KMS-11 (cell line): ENCODE measurements at regions not wholly inside any gene's neighbourhood (a gene's known extent, or its start where the extent isn't known, plus 50 kb on each side); places are given as distances from the start of the nearest gene placed in this dataset.

Experiments
- H2AFZ ChIP-seq: fragments of 200-600 bp; sonication (generic); 2 replicates; pipeline ENCODE4 v1.6.1; 2016; ENCODE audit warnings: antibody characterized with exemption, mixed run types, low read depth
- H3K27ac ChIP-seq: fragments of 200-600 bp; sonication (generic); 2 replicates; pipeline ENCODE4 v1.6.1; 2016; ENCODE audit warnings: mild to moderate bottlenecking, mixed run types
- H3K27me3 ChIP-seq: fragments of 200-600 bp; sonication (generic); 2 replicates; pipeline ENCODE4 v1.6.1; 2017; ENCODE audit warnings: mild to moderate bottlenecking, low read depth, mixed run types, moderate library complexity; ENCODE audit not compliant: insufficient read depth
- H3K36me3 ChIP-seq: fragments of 200-600 bp; sonication (generic); 2 replicates; pipeline ENCODE4 v1.6.1; 2017; ENCODE audit warnings: mild to moderate bottlenecking, mixed run types; ENCODE audit not compliant: insufficient read depth
- H3K4me1 ChIP-seq: fragments of 200-600 bp; sonication (generic); 2 replicates; pipeline ENCODE4 v1.6.1; 2016; ENCODE audit warnings: mild to moderate bottlenecking, low read depth, mixed run types; ENCODE audit not compliant: poor library complexity, severe bottlenecking
- H3K4me2 ChIP-seq: fragments of 200-600 bp; sonication (generic); 2 replicates; pipeline ENCODE4 v1.7.0; 2016; ENCODE audit warnings: mild to moderate bottlenecking, mixed run types
- H3K4me3 ChIP-seq: fragments of 200-600 bp; sonication (generic); IDR thresholded peaks from 2 replicates; pipeline ENCODE4 v1.6.1; 2017; ENCODE audit warnings: low read depth, low read length, mixed read lengths; ENCODE audit not compliant: insufficient read depth
- H3K79me2 ChIP-seq: fragments of 200-600 bp; sonication (generic); 2 replicates; pipeline ENCODE4 v1.6.1; 2016; ENCODE audit warnings: low read depth, mixed run types; ENCODE audit not compliant: insufficient read depth
- H3K9ac ChIP-seq: fragments of 200-600 bp; sonication (generic); 2 replicates; pipeline ENCODE4 v1.6.1; 2016; ENCODE audit warnings: mild to moderate bottlenecking, mixed run types
- H4K20me1 ChIP-seq: fragments of 200-600 bp; sonication (generic); 2 replicates; pipeline ENCODE4 v1.6.1; 2016; ENCODE audit warnings: mild to moderate bottlenecking, mixed run types; ENCODE audit not compliant: insufficient read depth
- TF ChIP-seq, protein P1 (sequence below): fragments of 200-600 bp; sonication (generic); conservative IDR thresholded peaks from 2 replicates; pipeline ENCODE4 v1.6.1; 2017; ENCODE audit warnings: low read depth, mild to moderate bottlenecking, antibody characterized with exemption, low read length, moderate library complexity, mixed read lengths

DNA sequence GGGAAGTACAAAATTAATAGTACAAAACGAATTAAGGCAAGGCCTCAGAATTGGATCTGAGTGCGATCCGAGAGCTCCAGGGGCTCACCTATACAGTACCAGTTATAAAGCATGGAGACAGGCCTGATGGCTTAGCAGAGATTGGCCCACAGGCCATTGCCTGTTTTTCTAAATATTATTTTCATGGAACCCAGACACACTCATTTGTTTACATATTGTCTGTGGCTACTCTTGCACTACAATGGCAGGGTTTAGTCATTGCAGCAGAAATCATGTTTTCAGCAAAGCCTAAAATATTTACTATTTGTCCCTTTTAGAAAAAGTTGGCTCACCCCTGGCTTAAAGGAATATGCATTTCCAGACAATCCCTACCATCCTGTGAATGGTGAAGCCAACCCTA is 578.9 kb downstream of the PLPP3 start:
- TF ChIP-seq, protein P1, sequence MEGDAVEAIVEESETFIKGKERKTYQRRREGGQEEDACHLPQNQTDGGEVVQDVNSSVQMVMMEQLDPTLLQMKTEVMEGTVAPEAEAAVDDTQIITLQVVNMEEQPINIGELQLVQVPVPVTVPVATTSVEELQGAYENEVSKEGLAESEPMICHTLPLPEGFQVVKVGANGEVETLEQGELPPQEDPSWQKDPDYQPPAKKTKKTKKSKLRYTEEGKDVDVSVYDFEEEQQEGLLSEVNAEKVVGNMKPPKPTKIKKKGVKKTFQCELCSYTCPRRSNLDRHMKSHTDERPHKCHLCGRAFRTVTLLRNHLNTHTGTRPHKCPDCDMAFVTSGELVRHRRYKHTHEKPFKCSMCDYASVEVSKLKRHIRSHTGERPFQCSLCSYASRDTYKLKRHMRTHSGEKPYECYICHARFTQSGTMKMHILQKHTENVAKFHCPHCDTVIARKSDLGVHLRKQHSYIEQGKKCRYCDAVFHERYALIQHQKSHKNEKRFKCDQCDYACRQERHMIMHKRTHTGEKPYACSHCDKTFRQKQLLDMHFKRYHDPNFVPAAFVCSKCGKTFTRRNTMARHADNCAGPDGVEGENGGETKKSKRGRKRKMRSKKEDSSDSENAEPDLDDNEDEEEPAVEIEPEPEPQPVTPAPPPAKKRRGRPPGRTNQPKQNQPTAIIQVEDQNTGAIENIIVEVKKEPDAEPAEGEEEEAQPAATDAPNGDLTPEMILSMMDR: no peak
- Histone ChIP-seq H3K27ac (no peak overlapping the region), H3K4me1 (no peaks in the 10 kb centered on the region), H3K4me3 (no peak overlapping the region), H3K9ac (no peak overlapping the region), H3K4me2 (no peak overlapping the region), H4K20me1 (no peaks in the 10 kb centered on the region), H3K27me3 (no peaks in the 10 kb centered on the region), H3K36me3 (no peaks in the 10 kb centered on the region), H3K79me2 (no peaks in the 10 kb centered on the region), H2AFZ (no peak overlapping the region)

DNA sequence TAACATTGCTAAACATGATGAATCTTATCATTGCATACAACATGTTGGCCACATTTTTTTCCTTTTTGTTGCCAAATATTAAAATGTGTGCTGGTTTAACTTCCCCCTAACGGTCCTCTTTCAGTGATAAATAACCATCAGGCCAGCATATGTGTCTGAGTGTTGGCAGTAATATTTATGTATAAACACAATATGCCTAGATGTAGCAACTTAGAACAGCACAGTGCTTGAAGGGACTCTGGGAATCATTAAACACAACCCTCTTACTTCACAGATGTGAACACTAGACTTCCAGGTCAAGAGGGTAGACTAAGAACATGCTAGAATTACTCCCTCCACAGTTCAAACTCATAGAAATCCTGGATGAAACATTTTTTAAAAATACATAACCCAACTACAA is 581.8 kb downstream of the PLPP3 start:
- Histone ChIP-seq H3K27ac (no peak overlapping the region), H2AFZ (no peak overlapping the region), H3K79me2 (no peaks in the 10 kb centered on the region), H3K36me3 (no peaks in the 10 kb centered on the region), H3K4me2 (no peak overlapping the region), H4K20me1 (no peaks in the 10 kb centered on the region), H3K4me1 (no peaks in the 10 kb centered on the region), H3K27me3 (no peaks in the 10 kb centered on the region), H3K9ac (no peak overlapping the region), H3K4me3 (no peak overlapping the region)
- TF ChIP-seq, protein P1: no peak

DNA sequence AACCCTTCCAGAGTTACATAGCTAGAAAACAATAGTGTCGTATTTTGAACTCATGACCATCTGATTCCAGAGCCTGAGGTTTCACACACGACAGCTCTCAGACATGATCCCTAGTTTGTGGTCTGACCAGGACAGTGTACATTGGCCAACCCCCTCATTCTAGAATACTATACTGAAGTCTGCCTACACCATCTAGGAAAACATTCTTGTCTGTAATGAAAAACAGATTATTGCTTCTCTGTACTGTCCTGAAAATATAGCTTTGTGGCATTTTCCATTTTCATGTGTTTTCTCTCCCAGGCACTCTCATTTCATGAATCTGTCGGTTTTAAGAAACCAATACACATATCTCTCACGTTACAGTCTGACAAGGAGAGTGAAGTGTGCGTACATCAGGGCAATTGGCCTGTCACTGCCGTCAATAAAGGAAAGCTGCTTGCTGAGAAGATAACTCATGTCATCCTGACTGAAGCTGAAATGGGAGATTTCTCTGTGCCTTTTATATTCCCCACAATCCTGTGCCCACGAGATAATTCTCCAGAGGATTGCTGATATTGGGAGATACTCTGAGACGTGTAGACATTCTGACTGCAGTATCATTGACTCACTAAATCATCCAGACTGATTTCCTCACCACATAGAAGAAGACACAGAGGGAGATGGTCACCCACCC is 585.6 kb downstream of the PLPP3 start:
- Histone ChIP-seq H3K27ac (no peak overlapping the region), H3K4me1 (peaks cover 6% of the 10 kb centered on the region), H4K20me1 (no peaks in the 10 kb centered on the region), H3K27me3 (no peaks in the 10 kb centered on the region), H2AFZ (no peak overlapping the region), H3K4me2 (no peak overlapping the region), H3K9ac (no peak overlapping the region), H3K4me3 (no peak overlapping the region), H3K36me3 (no peaks in the 10 kb centered on the region), H3K79me2 (no peaks in the 10 kb centered on the region)
- TF ChIP-seq, protein P1: no peak

DNA sequence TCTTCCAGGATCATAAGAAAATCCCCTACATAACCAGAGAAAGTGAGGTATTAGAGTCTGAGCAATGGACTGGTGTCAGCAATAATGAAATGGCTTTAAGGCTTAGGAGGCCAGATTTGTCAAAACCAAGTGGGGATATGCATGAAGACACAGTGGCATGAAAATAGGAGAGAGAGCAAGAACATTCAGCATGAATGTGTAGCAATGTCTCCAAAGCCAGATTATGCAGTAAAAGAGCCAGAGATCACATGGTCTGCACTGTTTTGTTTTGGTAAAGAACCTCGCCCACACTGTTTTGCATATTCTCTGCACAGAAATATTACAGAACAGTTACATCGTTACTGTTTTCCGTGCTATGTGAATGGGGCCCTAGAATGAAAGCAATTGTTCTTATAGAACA is 589.4 kb downstream of the PLPP3 start:
- no peak overlapping the region for H3K27ac ChIP-seq
- H3K79me2 ChIP-seq: no peaks in the 10 kb centered on the region
- H3K4me1 ChIP-seq: peaks cover 21% of the 10 kb centered on the region
- TF ChIP-seq, protein P1: no peak
- H3K27me3 ChIP-seq: no peaks in the 10 kb centered on the region
- H3K4me2 ChIP-seq: no peak overlapping the region
- no peaks in the 10 kb centered on the region for H3K36me3 ChIP-seq
- no peak overlapping the region for H3K4me3 ChIP-seq
- no peak overlapping the region for H2AFZ ChIP-seq
- H3K9ac ChIP-seq: no peak overlapping the region
- no peaks in the 10 kb centered on the region for H4K20me1 ChIP-seq
